ENCODE measurements at regions not wholly inside any gene's neighbourhood (a gene's known extent, or its start where the extent isn't known, plus 50 kb on each side); places are given as distances from the start of the nearest gene placed in this dataset.

GRCh38 chr2:152881527-152881926 is 163.1 kb downstream of the ARL6IP6 start:
- TF ChIP-seq ADNP (CRISPR knock-in tag; IDR thresholded peaks at IDR 0.05): no peak
- TF ChIP-seq HNF4G (IDR thresholded peaks at IDR 0.05; ENCODE audit: borderline replicate concordance, low read depth, low read length): no peak
- TF ChIP-seq HNF4G (CRISPR knock-in tag; IDR thresholded peaks at IDR 0.05; ENCODE audit: borderline replicate concordance, low read depth): no peak
- no peak for TF ChIP-seq ZNF138 (CRISPR knock-in tag; IDR thresholded peaks at IDR 0.05; ENCODE audit: low read depth)
- TF ChIP-seq POLR2AphosphoS5 (IDR thresholded peaks at IDR 0.05; ENCODE audit: low read depth, low read length): no peak
- TF ChIP-seq CEBPB (IDR thresholded peaks at IDR 0.05; ENCODE audit: borderline replicate concordance, low read depth, low read length): no peak
- no peak for TF ChIP-seq EZH2 (conservative IDR thresholded peaks at IDR 0.05; ENCODE audit: low read depth, low read length)

All from HepG2 (cell line).